22Rv1 (cell line): ENCODE measurements at regions not wholly inside any gene's neighbourhood (a gene's known extent, or its start where the extent isn't known, plus 50 kb on each side); places are given as distances from the start of the nearest gene placed in this dataset.

ENCODE experiments used
- ZFX ChIP-seq: fragments of 450-650 bp; IDR thresholded peaks from 2 replicates; pipeline ENCODE4 v1.6.1; 2017; ENCODE audit warnings: antibody characterized with exemption, borderline replicate concordance
- TF ChIP-seq, protein P1 (sequence below): fragments of 450-650 bp; IDR thresholded peaks from 2 replicates; pipeline ENCODE4 v1.5.1; 2017; ENCODE audit warnings: mild to moderate bottlenecking

DNA sequence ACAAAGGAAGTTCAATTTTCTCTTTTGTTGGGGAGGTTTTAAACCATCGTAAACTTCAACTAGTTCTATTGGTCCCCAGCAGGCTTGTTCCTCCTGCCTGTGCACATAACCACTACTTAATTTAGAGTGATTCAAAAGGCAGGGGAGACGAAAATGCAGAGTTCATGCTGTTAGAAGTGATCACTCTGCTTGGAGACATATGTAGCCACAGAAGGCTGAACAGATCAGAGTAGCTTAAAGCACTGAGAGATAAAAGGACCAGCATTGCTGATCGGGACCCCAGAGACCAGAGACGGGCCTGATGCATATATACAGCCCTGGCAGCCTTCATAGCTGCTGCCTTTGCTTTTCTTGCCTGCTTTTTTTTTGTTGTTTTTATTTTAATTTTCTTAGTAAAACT lies 662.0 kb upstream of the CPEB2 start:
- TF ChIP-seq, protein P1, sequence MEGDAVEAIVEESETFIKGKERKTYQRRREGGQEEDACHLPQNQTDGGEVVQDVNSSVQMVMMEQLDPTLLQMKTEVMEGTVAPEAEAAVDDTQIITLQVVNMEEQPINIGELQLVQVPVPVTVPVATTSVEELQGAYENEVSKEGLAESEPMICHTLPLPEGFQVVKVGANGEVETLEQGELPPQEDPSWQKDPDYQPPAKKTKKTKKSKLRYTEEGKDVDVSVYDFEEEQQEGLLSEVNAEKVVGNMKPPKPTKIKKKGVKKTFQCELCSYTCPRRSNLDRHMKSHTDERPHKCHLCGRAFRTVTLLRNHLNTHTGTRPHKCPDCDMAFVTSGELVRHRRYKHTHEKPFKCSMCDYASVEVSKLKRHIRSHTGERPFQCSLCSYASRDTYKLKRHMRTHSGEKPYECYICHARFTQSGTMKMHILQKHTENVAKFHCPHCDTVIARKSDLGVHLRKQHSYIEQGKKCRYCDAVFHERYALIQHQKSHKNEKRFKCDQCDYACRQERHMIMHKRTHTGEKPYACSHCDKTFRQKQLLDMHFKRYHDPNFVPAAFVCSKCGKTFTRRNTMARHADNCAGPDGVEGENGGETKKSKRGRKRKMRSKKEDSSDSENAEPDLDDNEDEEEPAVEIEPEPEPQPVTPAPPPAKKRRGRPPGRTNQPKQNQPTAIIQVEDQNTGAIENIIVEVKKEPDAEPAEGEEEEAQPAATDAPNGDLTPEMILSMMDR: no peak
- TF ChIP-seq ZFX: no peak
